PC-9 (cell line): ENCODE measurements at regions not wholly inside any gene's neighbourhood (a gene's known extent, or its start where the extent isn't known, plus 50 kb on each side); places are given as distances from the start of the nearest gene placed in this dataset.

Experiments
- BruUV-seq: library from RNA; stranded (reverse); fragments of 400-500 nt; replicated peaks from 2 replicates; lab custom pipeline; 2021; lab: Mats Ljungman, UMichigan
- CTCF ChIA-PET: fragments of 300-600 bp; sonication (Branson Sonifier 250); formaldehyde crosslinking; loops from one replicate; lab custom pipeline; 2022; ENCODE audit warnings: antibody characterized with exemption; lab: Charles Lee
- POLR2A ChIA-PET: fragments of 300-600 bp; sonication (Branson Sonifier 250); formaldehyde crosslinking; loops from one replicate; lab custom pipeline; 2022; ENCODE audit warnings: antibody characterized with exemption; ENCODE audit not compliant: unreplicated experiment; lab: Charles Lee
- DNase-seq, 2 experiments: peaks; one replicate each; pipeline versions ENCODE4 v3.0.0 to v3.0.0-alpha.2; 2015 to 2022; ENCODE audit warnings: mixed read lengths in 1 of 2
- H2AFZ ChIP-seq: fragments of 200-600 bp; sonication (generic); 2 replicates; pipeline ENCODE4 v1.8.1; 2017; ENCODE audit warnings: antibody characterized with exemption
- H3F3A ChIP-seq: fragments of 200-600 bp; sonication (generic); 2 replicates; pipeline ENCODE4 v1.8.1; 2017; ENCODE audit warnings: antibody characterized with exemption, mild to moderate bottlenecking, low read depth; ENCODE audit not compliant: insufficient read depth
- H3K27ac ChIP-seq: fragments of 200-600 bp; sonication (generic); 2 replicates; pipeline ENCODE4 v1.6.1; 2016; ENCODE audit warnings: mixed run types
- H3K27me3 ChIP-seq: fragments of 200-600 bp; sonication (generic); 2 replicates; pipeline ENCODE4 v1.6.1; 2016; ENCODE audit warnings: low read depth, mixed run types; ENCODE audit not compliant: insufficient read depth
- H3K36me3 ChIP-seq: fragments of 200-600 bp; sonication (generic); 2 replicates; pipeline ENCODE4 v1.6.1; 2016; ENCODE audit warnings: low read depth, mixed run types
- H3K4me1 ChIP-seq: fragments of 200-600 bp; sonication (generic); replicated peaks from 2 replicates; pipeline ENCODE4 v1.6.1; 2016; ENCODE audit warnings: mixed run types; ENCODE audit not compliant: insufficient read depth
- H3K4me2 ChIP-seq: fragments of 200-600 bp; sonication (generic); 2 replicates; pipeline ENCODE4 v1.6.1; 2017; ENCODE audit warnings: mixed run types
- H3K4me3 ChIP-seq: fragments of 200-600 bp; sonication (generic); 2 replicates; pipeline ENCODE4 v1.6.1; 2016; ENCODE audit warnings: mixed run types
- H3K79me2 ChIP-seq: fragments of 200-600 bp; sonication (generic); 2 replicates; pipeline ENCODE4 v1.6.1; 2017; ENCODE audit warnings: low read depth, mixed run types
- H3K9me2 ChIP-seq: fragments of 200-600 bp; sonication (generic); 2 replicates; pipeline ENCODE4 v1.8.1; 2017; ENCODE audit warnings: mild to moderate bottlenecking; ENCODE audit not compliant: insufficient read depth
- H3K9me3 ChIP-seq: fragments of 200-600 bp; sonication (generic); 2 replicates; pipeline ENCODE4 v1.8.1; 2016; ENCODE audit warnings: low read depth; ENCODE audit not compliant: insufficient read depth
- H4K20me1 ChIP-seq: fragments of 200-600 bp; sonication (generic); 2 replicates; pipeline ENCODE4 v1.8.1; 2017; ENCODE audit not compliant: insufficient read depth
- EZH2 ChIP-seq: fragments of 200-600 bp; sonication (generic); IDR thresholded peaks from 2 replicates; pipeline ENCODE4 v1.8.0; 2017; ENCODE audit warnings: antibody characterized with exemption, low read depth
- intact Hi-C: fragments of 100-400 bp; cut with micrococcal nuclease; formaldehyde crosslinking; loops from one replicate; pipeline ENCODE4 v1.10.0; 2022; ENCODE audit not compliant: unreplicated experiment
- TF ChIP-seq, protein P1 (sequence below): fragments of 200-600 bp; sonication (generic); conservative IDR thresholded peaks from 2 replicates; pipeline ENCODE4 v1.6.1; 2017; ENCODE audit warnings: mixed run types, antibody characterized with exemption, mild to moderate bottlenecking, moderate library complexity

DNA sequence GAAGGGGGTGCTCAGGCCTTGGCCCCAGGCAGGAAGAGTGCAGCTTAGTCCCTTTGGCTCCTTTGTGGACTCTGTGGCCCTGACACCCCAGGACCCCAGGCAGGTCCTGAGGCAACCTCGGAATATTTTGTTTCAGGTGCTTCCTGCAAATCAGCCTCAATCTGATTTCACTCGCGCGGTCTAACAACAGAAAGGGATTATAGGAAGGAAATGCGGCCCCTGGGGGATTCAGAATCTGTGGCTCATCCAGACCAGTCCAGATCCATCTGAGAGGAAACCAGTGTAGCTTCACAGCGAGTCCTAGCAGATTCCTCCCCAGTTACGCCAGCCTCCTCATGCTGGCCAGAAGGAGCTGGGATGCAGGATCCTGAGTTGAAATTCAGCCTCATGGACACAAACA, 59.5 kb upstream of the YWHAQ start:
- no peaks in the 10 kb centered on the region for H3K9me2 ChIP-seq
- no peak overlapping the region for H3K27ac ChIP-seq
- H2AFZ ChIP-seq = no peak overlapping the region
- intact Hi-C loops = no loop called here
- no peaks in the 10 kb centered on the region for H4K20me1 ChIP-seq
- H3K36me3 ChIP-seq = no peaks in the 10 kb centered on the region
- TF ChIP-seq EZH2 = no peak
- TF ChIP-seq, protein P1, sequence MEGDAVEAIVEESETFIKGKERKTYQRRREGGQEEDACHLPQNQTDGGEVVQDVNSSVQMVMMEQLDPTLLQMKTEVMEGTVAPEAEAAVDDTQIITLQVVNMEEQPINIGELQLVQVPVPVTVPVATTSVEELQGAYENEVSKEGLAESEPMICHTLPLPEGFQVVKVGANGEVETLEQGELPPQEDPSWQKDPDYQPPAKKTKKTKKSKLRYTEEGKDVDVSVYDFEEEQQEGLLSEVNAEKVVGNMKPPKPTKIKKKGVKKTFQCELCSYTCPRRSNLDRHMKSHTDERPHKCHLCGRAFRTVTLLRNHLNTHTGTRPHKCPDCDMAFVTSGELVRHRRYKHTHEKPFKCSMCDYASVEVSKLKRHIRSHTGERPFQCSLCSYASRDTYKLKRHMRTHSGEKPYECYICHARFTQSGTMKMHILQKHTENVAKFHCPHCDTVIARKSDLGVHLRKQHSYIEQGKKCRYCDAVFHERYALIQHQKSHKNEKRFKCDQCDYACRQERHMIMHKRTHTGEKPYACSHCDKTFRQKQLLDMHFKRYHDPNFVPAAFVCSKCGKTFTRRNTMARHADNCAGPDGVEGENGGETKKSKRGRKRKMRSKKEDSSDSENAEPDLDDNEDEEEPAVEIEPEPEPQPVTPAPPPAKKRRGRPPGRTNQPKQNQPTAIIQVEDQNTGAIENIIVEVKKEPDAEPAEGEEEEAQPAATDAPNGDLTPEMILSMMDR = no peak
- no peak overlapping the region for H3K4me3 ChIP-seq
- H3K27me3 ChIP-seq = no peaks in the 10 kb centered on the region
- no peaks in the 10 kb centered on the region for H3F3A ChIP-seq
- no peak overlapping the region for H3K4me2 ChIP-seq
- H3K9me3 ChIP-seq = no peaks in the 10 kb centered on the region
- ChIA-PET CTCF (no interaction called here), POLR2A (no interaction called here)
- BruUV-seq = no TSS peak
- no peaks in the 10 kb centered on the region for H3K4me1 ChIP-seq
- no peak for DNase-seq
- H3K79me2 ChIP-seq = no peaks in the 10 kb centered on the region

DNA sequence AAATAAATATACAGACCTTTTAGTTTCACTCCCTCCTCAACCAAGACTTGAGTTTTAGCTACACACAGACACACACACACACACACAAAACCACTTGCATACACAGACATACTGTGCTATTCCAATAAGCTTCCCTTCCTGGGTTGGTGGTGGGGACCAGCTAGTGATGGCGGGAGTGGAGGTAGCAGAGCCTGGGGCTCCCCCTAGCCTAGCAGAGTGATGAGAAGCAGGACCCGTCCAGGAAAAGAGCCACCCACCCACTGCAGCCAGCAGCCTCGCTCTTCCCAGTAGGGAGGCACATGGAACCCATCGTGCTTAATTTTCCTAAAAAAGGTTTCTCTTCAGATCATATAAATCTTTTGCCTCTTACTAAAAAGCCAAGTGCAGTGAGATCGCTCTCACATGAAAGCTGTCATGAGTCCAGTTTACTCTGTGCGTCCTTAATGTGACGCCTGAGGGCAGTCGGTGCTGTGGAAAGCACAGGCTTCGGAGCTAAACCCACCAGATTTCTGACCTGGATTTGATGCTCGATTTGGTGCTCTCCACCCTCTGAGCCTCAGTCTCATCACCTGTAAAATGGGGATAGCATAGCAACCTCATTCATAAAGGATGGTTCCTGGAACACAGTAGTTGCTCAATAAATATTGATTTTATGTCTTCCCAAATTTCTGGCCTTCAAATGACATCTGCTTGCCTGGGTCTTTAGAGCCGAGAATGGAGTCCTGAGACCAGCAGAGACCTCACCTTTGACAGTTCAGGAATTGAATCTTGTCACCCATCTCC, 60.1 kb upstream of the YWHAQ start:
- Histone ChIP-seq H4K20me1 (no peaks in the 10 kb centered on the region), H3K9me3 (no peaks in the 10 kb centered on the region), H3K36me3 (no peaks in the 10 kb centered on the region), H3K4me1 (no peaks in the 10 kb centered on the region), H3K79me2 (no peaks in the 10 kb centered on the region), H3K4me2 (no peak overlapping the region), H2AFZ (no peak overlapping the region), H3K27me3 (no peaks in the 10 kb centered on the region), H3F3A (no peaks in the 10 kb centered on the region), H3K9me2 (no peaks in the 10 kb centered on the region), H3K27ac (no peak overlapping the region), H3K4me3 (no peak overlapping the region)
- intact Hi-C loops = no loop called here
- DNase-seq = no peak
- CTCF ChIA-PET = no interaction called here
- TF ChIP-seq, protein P1 = no peak
- no peak for TF ChIP-seq EZH2
- BruUV-seq = no TSS peak
- POLR2A ChIA-PET = no interaction called here

DNA sequence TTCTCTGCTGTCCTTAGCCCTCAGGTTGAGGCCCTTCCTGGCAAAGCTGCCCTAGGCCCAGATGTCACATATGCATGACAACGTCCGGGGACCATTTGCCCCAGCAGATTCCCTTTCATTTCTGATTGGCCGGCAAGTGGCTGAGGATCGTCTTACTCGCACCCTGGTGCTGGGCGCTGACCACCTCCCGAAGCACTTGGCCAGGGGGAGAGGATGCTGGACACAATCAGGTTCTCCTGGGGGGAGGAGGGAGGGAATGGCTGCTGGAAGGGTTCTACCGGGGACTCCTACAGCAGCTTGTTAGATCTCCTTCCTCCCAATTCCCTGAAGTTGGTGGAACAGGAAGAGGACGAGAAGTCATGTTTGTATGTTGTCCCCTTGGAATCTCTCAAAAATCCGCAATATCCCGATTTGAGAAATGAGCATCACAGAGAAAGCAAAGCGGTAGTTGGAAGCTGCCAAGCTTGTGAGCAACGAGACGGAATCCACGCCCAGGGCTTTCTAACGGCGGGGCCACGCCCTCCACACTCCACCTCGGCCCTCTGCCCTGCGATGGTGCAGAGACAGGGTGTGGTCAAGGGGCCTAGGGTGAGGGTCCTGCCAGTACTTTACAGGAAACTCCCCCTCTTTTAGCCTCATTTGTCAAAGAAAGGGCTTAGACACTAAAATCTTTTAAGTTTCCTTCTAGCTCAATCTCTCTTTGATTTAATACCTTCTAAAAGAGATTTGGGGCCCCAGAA, 61.8 kb upstream of the YWHAQ start:
- intact Hi-C loops = no loop called here
- ChIA-PET CTCF (no interaction called here), POLR2A (no interaction called here)
- Histone ChIP-seq H3K9me3 (no peaks in the 10 kb centered on the region), H3K36me3 (no peaks in the 10 kb centered on the region), H3K9me2 (no peaks in the 10 kb centered on the region), H3K27ac (no peak overlapping the region), H3K4me1 (no peaks in the 10 kb centered on the region), H4K20me1 (no peaks in the 10 kb centered on the region), H3K4me2 (no peak overlapping the region), H3F3A (no peaks in the 10 kb centered on the region), H3K4me3 (no peak overlapping the region), H2AFZ (no peak overlapping the region), H3K79me2 (no peaks in the 10 kb centered on the region), H3K27me3 (no peaks in the 10 kb centered on the region)
- no TSS peak for BruUV-seq
- TF ChIP-seq, protein P1 = no peak
- TF ChIP-seq EZH2 = no peak
- no peak for DNase-seq
